ENCODE measurements at regions not wholly inside any gene's neighbourhood (a gene's known extent, or its start where the extent isn't known, plus 50 kb on each side); places are given as distances from the start of the nearest gene placed in this dataset.

GRCh38 chr3:67297715-67298475 is 299.8 kb downstream of the KBTBD8 start:
- TF ChIP-seq REST (IDR thresholded peaks at IDR 0.05; ENCODE audit: low read depth): no peak
- TF ChIP-seq TEAD4 (IDR thresholded peaks at IDR 0.05): no peak
- TF ChIP-seq TCF12 (IDR thresholded peaks at IDR 0.05; ENCODE audit: low read depth): no peak
- no peak for TF ChIP-seq YY1 (IDR thresholded peaks at IDR 0.05; ENCODE audit: low read depth)
- TF ChIP-seq TAF1 (IDR thresholded peaks at IDR 0.05; ENCODE audit: low read depth): no peak
- no peak for TF ChIP-seq EGR1 (IDR thresholded peaks at IDR 0.05)
- TF ChIP-seq NFIC (IDR thresholded peaks at IDR 0.05): no peak
- TF ChIP-seq, protein P1, sequence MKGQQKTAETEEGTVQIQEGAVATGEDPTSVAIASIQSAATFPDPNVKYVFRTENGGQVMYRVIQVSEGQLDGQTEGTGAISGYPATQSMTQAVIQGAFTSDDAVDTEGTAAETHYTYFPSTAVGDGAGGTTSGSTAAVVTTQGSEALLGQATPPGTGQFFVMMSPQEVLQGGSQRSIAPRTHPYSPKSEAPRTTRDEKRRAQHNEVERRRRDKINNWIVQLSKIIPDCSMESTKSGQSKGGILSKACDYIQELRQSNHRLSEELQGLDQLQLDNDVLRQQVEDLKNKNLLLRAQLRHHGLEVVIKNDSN (IDR thresholded peaks at IDR 0.05): no peak
- no peak for TF ChIP-seq FOXM1 (IDR thresholded peaks at IDR 0.05; ENCODE audit: borderline replicate concordance, low read depth)
- TF ChIP-seq MAX (IDR thresholded peaks at IDR 0.05): no peak
- TF ChIP-seq CEBPB (IDR thresholded peaks at IDR 0.05): no peak
- no peak for TF ChIP-seq CREB1 (IDR thresholded peaks at IDR 0.05; ENCODE audit: low read depth)
- no peak for TF ChIP-seq EP300 (IDR thresholded peaks at IDR 0.05; ENCODE audit: borderline replicate concordance)
- no peak for TF ChIP-seq RAD21 (IDR thresholded peaks at IDR 0.05; ENCODE audit: low read depth)
- TF ChIP-seq ZBTB7A (IDR thresholded peaks at IDR 0.05; ENCODE audit: low read depth): no peak

GRCh38 chr3:67301556-67301955 is 303.4 kb downstream of the KBTBD8 start:
- no peak for TF ChIP-seq ZBTB7A (IDR thresholded peaks at IDR 0.05; ENCODE audit: low read depth)
- TF ChIP-seq TEAD4 (IDR thresholded peaks at IDR 0.05): no peak
- TF ChIP-seq, protein P1 (IDR thresholded peaks at IDR 0.05): no peak
- no peak for TF ChIP-seq CEBPB (IDR thresholded peaks at IDR 0.05)
- no peak for TF ChIP-seq EP300 (IDR thresholded peaks at IDR 0.05; ENCODE audit: borderline replicate concordance)
- TF ChIP-seq MAX (IDR thresholded peaks at IDR 0.05): no peak
- no peak for TF ChIP-seq EGR1 (IDR thresholded peaks at IDR 0.05)
- TF ChIP-seq NFIC (IDR thresholded peaks at IDR 0.05): no peak
- TF ChIP-seq RAD21 (IDR thresholded peaks at IDR 0.05; ENCODE audit: low read depth): no peak
- TF ChIP-seq TCF12 (IDR thresholded peaks at IDR 0.05; ENCODE audit: low read depth): no peak
- no peak for TF ChIP-seq YY1 (IDR thresholded peaks at IDR 0.05; ENCODE audit: low read depth)
- TF ChIP-seq TAF1 (IDR thresholded peaks at IDR 0.05; ENCODE audit: low read depth): no peak
- no peak for TF ChIP-seq CREB1 (IDR thresholded peaks at IDR 0.05; ENCODE audit: low read depth)
- TF ChIP-seq REST (IDR thresholded peaks at IDR 0.05; ENCODE audit: low read depth): no peak
- TF ChIP-seq FOXM1 (IDR thresholded peaks at IDR 0.05; ENCODE audit: borderline replicate concordance, low read depth): no peak

DNA sequence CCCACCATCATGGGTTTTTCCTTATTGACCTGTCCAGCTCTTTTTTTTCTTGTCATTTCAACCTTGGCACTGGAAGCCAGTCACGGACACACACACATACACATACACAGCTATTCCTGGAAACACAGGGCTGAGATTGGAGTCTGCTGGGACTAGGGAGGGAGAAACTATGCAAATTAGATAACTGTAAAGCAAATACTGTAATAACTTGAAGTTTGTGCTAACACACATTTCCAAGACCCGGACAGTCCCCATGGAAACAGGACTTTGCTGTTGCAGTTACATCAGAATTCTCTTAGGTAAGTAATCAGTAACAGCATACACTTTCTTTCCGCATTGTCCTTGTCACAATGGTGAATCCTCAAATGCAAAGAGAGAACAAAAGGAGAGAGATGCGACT is 304.4 kb downstream of the KBTBD8 start:
- TF ChIP-seq NFIC (IDR thresholded peaks at IDR 0.05) (no peak), EP300 (IDR thresholded peaks at IDR 0.05; ENCODE audit: borderline replicate concordance) (no peak), TCF12 (IDR thresholded peaks at IDR 0.05; ENCODE audit: low read depth) (no peak), YY1 (IDR thresholded peaks at IDR 0.05; ENCODE audit: low read depth) (no peak), ZBTB7A (IDR thresholded peaks at IDR 0.05; ENCODE audit: low read depth) (no peak), CREB1 (IDR thresholded peaks at IDR 0.05; ENCODE audit: low read depth) (no peak), CEBPB (IDR thresholded peaks at IDR 0.05) (no peak), TAF1 (IDR thresholded peaks at IDR 0.05; ENCODE audit: low read depth) (no peak), REST (IDR thresholded peaks at IDR 0.05; ENCODE audit: low read depth) (no peak), MAX (IDR thresholded peaks at IDR 0.05) (no peak), EGR1 (IDR thresholded peaks at IDR 0.05) (no peak)
- TF ChIP-seq, protein P1 (IDR thresholded peaks at IDR 0.05): no peak

All from Ishikawa (cell line).